Neural crest cell (in vitro differentiated cells): ENCODE measurements at regions not wholly inside any gene's neighbourhood (a gene's known extent, or its start where the extent isn't known, plus 50 kb on each side); places are given as distances from the start of the nearest gene placed in this dataset.

ENCODE experiments used
- DNase-seq: peaks from one replicate; pipeline ENCODE4 v3.0.0; 2021; ENCODE audit warnings: low read depth, mixed read lengths, low spot score
- H3K27ac Mint-ChIP-seq: one replicate; pipeline ENCODE4 v1.8.0; 2021; ENCODE audit warnings: mild to moderate bottlenecking, mixed read lengths; ENCODE audit not compliant: unreplicated experiment
- H3K27me3 Mint-ChIP-seq: 2 replicates; pipeline ENCODE4 v1.8.0; 2021; ENCODE audit warnings: low read depth, mild to moderate bottlenecking, mixed read lengths
- H3K36me3 Mint-ChIP-seq: 2 replicates; pipeline ENCODE4 v1.8.0; 2021; ENCODE audit warnings: low read depth, mild to moderate bottlenecking, mixed read lengths
- H3K4me1 Mint-ChIP-seq: 2 replicates; pipeline ENCODE4 v1.8.0; 2021; ENCODE audit warnings: mixed read lengths
- H3K4me3 Mint-ChIP-seq: one replicate; pipeline ENCODE4 v1.8.0; 2021; ENCODE audit warnings: mild to moderate bottlenecking, mixed read lengths
- H3K9me3 Mint-ChIP-seq: 2 replicates; pipeline ENCODE4 v1.8.0; 2021; ENCODE audit warnings: mixed read lengths
- CTCF ChIP-seq: fragments of 200-600 bp; sonication (generic); conservative IDR thresholded peaks from 2 replicates; pipeline ENCODE4 v1.5.0; 2021; ENCODE audit warnings: antibody characterized with exemption, mild to moderate bottlenecking

GRCh38 chr1:221902961-221903360 is 161.1 kb upstream of the DUSP10 start:
- H3K4me1 Mint-ChIP-seq = peaks cover 1% of the 10 kb centered on the region
- no peak for DNase-seq
- no peak overlapping the region for H3K27ac Mint-ChIP-seq
- H3K9me3 Mint-ChIP-seq = no peaks in the 10 kb centered on the region
- H3K4me3 Mint-ChIP-seq = no peak overlapping the region
- no peak for TF ChIP-seq CTCF
- no peaks in the 10 kb centered on the region for H3K36me3 Mint-ChIP-seq
- no peaks in the 10 kb centered on the region for H3K27me3 Mint-ChIP-seq

GRCh38 chr1:221900678-221901077 is 158.8 kb upstream of the DUSP10 start:
- DNase-seq = no peak
- TF ChIP-seq CTCF = no peak
- H3K4me3 Mint-ChIP-seq = no peak overlapping the region
- H3K4me1 Mint-ChIP-seq = no peaks in the 10 kb centered on the region
- H3K9me3 Mint-ChIP-seq = no peaks in the 10 kb centered on the region
- no peaks in the 10 kb centered on the region for H3K36me3 Mint-ChIP-seq
- no peaks in the 10 kb centered on the region for H3K27me3 Mint-ChIP-seq
- H3K27ac Mint-ChIP-seq = no peak overlapping the region

- Mint-ChIP-seq H3K36me3 (peaks cover 2% of the 10 kb centered on the region), H3K27me3 (no peaks in the 10 kb centered on the region), H3K27ac (no peak overlapping the region), H3K4me3 (no peak overlapping the region), H3K4me1 (no peaks in the 10 kb centered on the region), H3K9me3 (no peaks in the 10 kb centered on the region)
- no peak for TF ChIP-seq CTCF
- no peak for DNase-seq
Observed at GRCh38 chr1:221897321-221897721, 155.4 kb upstream of the DUSP10 start.

GRCh38 chr1:221892301-221892830 is 150.5 kb upstream of the DUSP10 start:
- no peaks in the 10 kb centered on the region for H3K4me1 Mint-ChIP-seq
- DNase-seq = no peak
- H3K4me3 Mint-ChIP-seq = no peak overlapping the region
- no peaks in the 10 kb centered on the region for H3K27me3 Mint-ChIP-seq
- no peaks in the 10 kb centered on the region for H3K9me3 Mint-ChIP-seq
- no peak overlapping the region for H3K27ac Mint-ChIP-seq
- H3K36me3 Mint-ChIP-seq = peaks cover 2% of the 10 kb centered on the region
- TF ChIP-seq CTCF = no peak

GRCh38 chr1:221891708-221892107 is 149.8 kb upstream of the DUSP10 start:
- no peak for DNase-seq
- H3K4me3 Mint-ChIP-seq = no peak overlapping the region
- no peaks in the 10 kb centered on the region for H3K4me1 Mint-ChIP-seq
- H3K36me3 Mint-ChIP-seq = peaks cover 2% of the 10 kb centered on the region
- H3K27me3 Mint-ChIP-seq = no peaks in the 10 kb centered on the region
- H3K27ac Mint-ChIP-seq = no peak overlapping the region
- no peaks in the 10 kb centered on the region for H3K9me3 Mint-ChIP-seq
- no peak for TF ChIP-seq CTCF

GRCh38 chr1:221888801-221889200 is 146.9 kb upstream of the DUSP10 start:
- H3K36me3 Mint-ChIP-seq = no peaks in the 10 kb centered on the region
- H3K27ac Mint-ChIP-seq = no peak overlapping the region

More at GRCh38 chr1:221888801-221889200, 146.9 kb upstream of the DUSP10 start:
- TF ChIP-seq CTCF = no peak
- Mint-ChIP-seq H3K4me3 (no peak overlapping the region), H3K9me3 (no peaks in the 10 kb centered on the region), H3K27me3 (no peaks in the 10 kb centered on the region), H3K4me1 (no peaks in the 10 kb centered on the region)
- DNase-seq = no peak
